ENCODE measurements at regions not wholly inside any gene's neighbourhood (a gene's known extent, or its start where the extent isn't known, plus 50 kb on each side); places are given as distances from the start of the nearest gene placed in this dataset.
"Not testable (repeated sequence)": the region's sequence is repeated elsewhere in the genome, so short reads cannot be mapped to it uniquely, and the experiment has no call there.

GRCh38 chr2:89153210-89153609 is 461.7 kb downstream of the RPIA start:
- not testable (repeated sequence) for TF ChIP-seq REST (IDR thresholded peaks at IDR 0.05; ENCODE audit: borderline replicate concordance); TAF1 (IDR thresholded peaks at IDR 0.05; ENCODE audit: low read depth); CTCF (IDR thresholded peaks at IDR 0.05; ENCODE audit: poor library complexity, severe bottlenecking); MXI1 (conservative IDR thresholded peaks at IDR 0.05; ENCODE audit: poor library complexity, severe bottlenecking); RAD21 (conservative IDR thresholded peaks at IDR 0.05); EZH2 (IDR thresholded peaks at IDR 0.05; ENCODE audit: borderline replicate concordance, insufficient read depth, low read length, poor library complexity, severe bottlenecking); SMC3 (conservative IDR thresholded peaks at IDR 0.05; ENCODE audit: poor library complexity); POLR2AphosphoS5 (IDR thresholded peaks at IDR 0.05); EP300 (conservative IDR thresholded peaks at IDR 0.05; ENCODE audit: poor library complexity, severe bottlenecking)
